ENCODE measurements at regions not wholly inside any gene's neighbourhood (a gene's known extent, or its start where the extent isn't known, plus 50 kb on each side); places are given as distances from the start of the nearest gene placed in this dataset.

GRCh38 chr4:45007508-45007907, 281.2 kb upstream of the GNPDA2 start:
- Histone ChIP-seq H3K4me3 (ENCODE audit: low read length in 2 of 2) (no peak overlapping the region), H3K27me3 (ENCODE audit: control insufficient read depth in 2 of 2, insufficient read depth in 1 of 2, low read length in 1 of 2) (no peaks in the 10 kb centered on the region), H3K4me1 (ENCODE audit: control insufficient read depth in 2 of 2, insufficient read depth in 2 of 2, low read length in 2 of 2) (no peaks in the 10 kb centered on the region), H3K36me3 (ENCODE audit: control insufficient read depth in 2 of 2, insufficient read depth in 2 of 2, low read length in 1 of 2) (no peaks in the 10 kb centered on the region), H3K9me3 (ENCODE audit: control insufficient read depth in 2 of 2, insufficient read depth in 1 of 2, low read length in 1 of 2) (peaks cover 0 to 2% of the 10 kb centered on the region in 2 donors), H3K27ac (ENCODE audit: low read depth in 1 of 2, low read length in 1 of 2) (no peak overlapping the region)
- WGBS = 75% methylated on average over 3 of the region's 3 CpGs
- DNase-seq (ENCODE audit: low read depth in 6 of 9, low spot score in 9 of 9) = no peak

- Histone ChIP-seq H3K27ac (ENCODE audit: low read depth in 1 of 2, low read length in 1 of 2) (no peak overlapping the region), H3K36me3 (ENCODE audit: control insufficient read depth in 2 of 2, insufficient read depth in 2 of 2, low read length in 1 of 2) (no peaks in the 10 kb centered on the region), H3K4me3 (ENCODE audit: low read length in 2 of 2) (no peak overlapping the region), H3K4me1 (ENCODE audit: control insufficient read depth in 2 of 2, insufficient read depth in 2 of 2, low read length in 2 of 2) (no peaks in the 10 kb centered on the region), H3K27me3 (ENCODE audit: control insufficient read depth in 2 of 2, insufficient read depth in 1 of 2, low read length in 1 of 2) (no peaks in the 10 kb centered on the region), H3K9me3 (ENCODE audit: control insufficient read depth in 2 of 2, insufficient read depth in 1 of 2, low read length in 1 of 2) (peaks cover 0 to 2% of the 10 kb centered on the region in 2 donors)
- no peak for DNase-seq (ENCODE audit: low read depth in 6 of 9, low spot score in 9 of 9)
Observed at GRCh38 chr4:45006078-45006477, 279.7 kb upstream of the GNPDA2 start.

GRCh38 chr4:45004847-45005565, 278.6 kb upstream of the GNPDA2 start:
- 60% methylated on average over 4 of the region's 4 CpGs for WGBS
- H3K36me3 ChIP-seq (ENCODE audit: control insufficient read depth in 2 of 2, insufficient read depth in 2 of 2, low read length in 1 of 2) = no peaks in the 10 kb centered on the region

GRCh38 chr4:45004326-45004725, 278.0 kb upstream of the GNPDA2 start:
- 91% methylated on average over 2 of the region's 2 CpGs for WGBS
- DNase-seq (ENCODE audit: low read depth in 6 of 9, low spot score in 9 of 9) = no peak
- Histone ChIP-seq H3K4me3 (ENCODE audit: low read length in 2 of 2) (no peak overlapping the region), H3K9me3 (ENCODE audit: control insufficient read depth in 2 of 2, insufficient read depth in 1 of 2, low read length in 1 of 2) (peaks cover 0 to 2% of the 10 kb centered on the region in 2 donors), H3K27ac (ENCODE audit: low read depth in 1 of 2, low read length in 1 of 2) (no peak overlapping the region), H3K36me3 (ENCODE audit: control insufficient read depth in 2 of 2, insufficient read depth in 2 of 2, low read length in 1 of 2) (no peaks in the 10 kb centered on the region), H3K27me3 (ENCODE audit: control insufficient read depth in 2 of 2, insufficient read depth in 1 of 2, low read length in 1 of 2) (no peaks in the 10 kb centered on the region), H3K4me1 (ENCODE audit: control insufficient read depth in 2 of 2, insufficient read depth in 2 of 2, low read length in 2 of 2) (no peaks in the 10 kb centered on the region)

More at GRCh38 chr4:45004847-45005565, 278.6 kb upstream of the GNPDA2 start:
- no peaks in the 10 kb centered on the region for H3K27me3 ChIP-seq (ENCODE audit: control insufficient read depth in 2 of 2, insufficient read depth in 1 of 2, low read length in 1 of 2)
- H3K4me1 ChIP-seq (ENCODE audit: control insufficient read depth in 2 of 2, insufficient read depth in 2 of 2, low read length in 2 of 2) = no peaks in the 10 kb centered on the region
- peaks cover 0 to 2% of the 10 kb centered on the region in 2 donors for H3K9me3 ChIP-seq (ENCODE audit: control insufficient read depth in 2 of 2, insufficient read depth in 1 of 2, low read length in 1 of 2)
- H3K27ac ChIP-seq (ENCODE audit: low read depth in 1 of 2, low read length in 1 of 2) = no peak overlapping the region
- DNase-seq (ENCODE audit: low read depth in 6 of 9, low spot score in 9 of 9) = no peak
- no peak overlapping the region for H3K4me3 ChIP-seq (ENCODE audit: low read length in 2 of 2)

- no peak for DNase-seq (ENCODE audit: low read depth in 6 of 9, low spot score in 9 of 9)
- WGBS = 94% methylated on average over 4 of the region's 4 CpGs
- Histone ChIP-seq H3K4me1 (ENCODE audit: control insufficient read depth in 2 of 2, insufficient read depth in 2 of 2, low read length in 2 of 2) (no peaks in the 10 kb centered on the region), H3K36me3 (ENCODE audit: control insufficient read depth in 2 of 2, insufficient read depth in 2 of 2, low read length in 1 of 2) (no peaks in the 10 kb centered on the region), H3K4me3 (ENCODE audit: low read length in 2 of 2) (no peak overlapping the region), H3K9me3 (ENCODE audit: control insufficient read depth in 2 of 2, insufficient read depth in 1 of 2, low read length in 1 of 2) (no peaks in the 10 kb centered on the region), H3K27ac (ENCODE audit: low read depth in 1 of 2, low read length in 1 of 2) (no peak overlapping the region), H3K27me3 (ENCODE audit: control insufficient read depth in 2 of 2, insufficient read depth in 1 of 2, low read length in 1 of 2) (no peaks in the 10 kb centered on the region)
Observed at GRCh38 chr4:44996276-44996845, 270.0 kb upstream of the GNPDA2 start.

- Histone ChIP-seq H3K4me1 (ENCODE audit: control insufficient read depth in 2 of 2, insufficient read depth in 2 of 2, low read length in 2 of 2) (no peaks in the 10 kb centered on the region), H3K27me3 (ENCODE audit: control insufficient read depth in 2 of 2, insufficient read depth in 1 of 2, low read length in 1 of 2) (no peaks in the 10 kb centered on the region), H3K9me3 (ENCODE audit: control insufficient read depth in 2 of 2, insufficient read depth in 1 of 2, low read length in 1 of 2) (peaks cover 0 to 6% of the 10 kb centered on the region in 2 donors), H3K4me3 (ENCODE audit: low read length in 2 of 2) (no peak overlapping the region), H3K27ac (ENCODE audit: low read depth in 1 of 2, low read length in 1 of 2) (no peak overlapping the region), H3K36me3 (ENCODE audit: control insufficient read depth in 2 of 2, insufficient read depth in 2 of 2, low read length in 1 of 2) (no peaks in the 10 kb centered on the region)
- 69% methylated on average over 5 of the region's 5 CpGs for WGBS
- DNase-seq (ENCODE audit: low read depth in 6 of 9, low spot score in 9 of 9) = no peak
Observed at GRCh38 chr4:44988011-44988410, 261.7 kb upstream of the GNPDA2 start.

- peaks cover 0 to 6% of the 10 kb centered on the region in 2 donors for H3K9me3 ChIP-seq (ENCODE audit: control insufficient read depth in 2 of 2, insufficient read depth in 1 of 2, low read length in 1 of 2)
- no peaks in the 10 kb centered on the region for H3K27me3 ChIP-seq (ENCODE audit: control insufficient read depth in 2 of 2, insufficient read depth in 1 of 2, low read length in 1 of 2)
- H3K4me3 ChIP-seq (ENCODE audit: low read length in 2 of 2) = no peak overlapping the region
- DNase-seq (ENCODE audit: low read depth in 6 of 9, low spot score in 9 of 9) = no peak
- no peaks in the 10 kb centered on the region for H3K36me3 ChIP-seq (ENCODE audit: control insufficient read depth in 2 of 2, insufficient read depth in 2 of 2, low read length in 1 of 2)
- no peak overlapping the region for H3K27ac ChIP-seq (ENCODE audit: low read depth in 1 of 2, low read length in 1 of 2)
- 89% methylated on average over 5 of the region's 5 CpGs for WGBS
- no peaks in the 10 kb centered on the region for H3K4me1 ChIP-seq (ENCODE audit: control insufficient read depth in 2 of 2, insufficient read depth in 2 of 2, low read length in 2 of 2)
Observed at GRCh38 chr4:44985938-44986337, 259.6 kb upstream of the GNPDA2 start.

GRCh38 chr4:44985152-44985551, 258.8 kb upstream of the GNPDA2 start:
- Histone ChIP-seq H3K36me3 (ENCODE audit: control insufficient read depth in 2 of 2, insufficient read depth in 2 of 2, low read length in 1 of 2) (no peaks in the 10 kb centered on the region), H3K4me1 (ENCODE audit: control insufficient read depth in 2 of 2, insufficient read depth in 2 of 2, low read length in 2 of 2) (no peaks in the 10 kb centered on the region), H3K27me3 (ENCODE audit: control insufficient read depth in 2 of 2, insufficient read depth in 1 of 2, low read length in 1 of 2) (no peaks in the 10 kb centered on the region), H3K27ac (ENCODE audit: low read depth in 1 of 2, low read length in 1 of 2) (no peak overlapping the region), H3K4me3 (ENCODE audit: low read length in 2 of 2) (no peak overlapping the region), H3K9me3 (ENCODE audit: control insufficient read depth in 2 of 2, insufficient read depth in 1 of 2, low read length in 1 of 2) (peaks cover 0 to 6% of the 10 kb centered on the region in 2 donors)
- no peak for DNase-seq (ENCODE audit: low read depth in 6 of 9, low spot score in 9 of 9)
- WGBS = 84% methylated on average over 2 of the region's 2 CpGs

- no peak for DNase-seq (ENCODE audit: low read depth in 6 of 9, low spot score in 9 of 9)
- Histone ChIP-seq H3K4me1 (ENCODE audit: control insufficient read depth in 2 of 2, insufficient read depth in 2 of 2, low read length in 2 of 2) (no peaks in the 10 kb centered on the region), H3K27ac (ENCODE audit: low read depth in 1 of 2, low read length in 1 of 2) (no peak overlapping the region), H3K4me3 (ENCODE audit: low read length in 2 of 2) (no peak overlapping the region), H3K36me3 (ENCODE audit: control insufficient read depth in 2 of 2, insufficient read depth in 2 of 2, low read length in 1 of 2) (no peaks in the 10 kb centered on the region), H3K27me3 (ENCODE audit: control insufficient read depth in 2 of 2, insufficient read depth in 1 of 2, low read length in 1 of 2) (no peaks in the 10 kb centered on the region), H3K9me3 (ENCODE audit: control insufficient read depth in 2 of 2, insufficient read depth in 1 of 2, low read length in 1 of 2) (peaks cover 0 to 6% of the 10 kb centered on the region in 2 donors)
Observed at GRCh38 chr4:44984083-44984482, 257.7 kb upstream of the GNPDA2 start.

Data from thymus (tissue), 11 donors.